Fibroblast of pulmonary artery (primary cell): ENCODE measurements at regions not wholly inside any gene's neighbourhood (a gene's known extent, or its start where the extent isn't known, plus 50 kb on each side); places are given as distances from the start of the nearest gene placed in this dataset.

Experiments used
- DNase-seq: peaks from one replicate; pipeline ENCODE4 v3.0.0-alpha.2; 2010; ENCODE audit warnings: low read depth
- H3K4me3 ChIP-seq: replicated peaks from 2 replicates; pipeline ENCODE4 v1.5.1; 2011; ENCODE audit warnings: low read depth, mild to moderate bottlenecking, control low read depth, low read length, moderate library complexity
- TF ChIP-seq, protein P1 (sequence below): IDR thresholded peaks from 2 replicates; pipeline ENCODE4 v1.5.1; 2011; ENCODE audit warnings: mild to moderate bottlenecking, control low read depth, low read length, inconsistent platforms; ENCODE audit errors: missing control alignments

DNA sequence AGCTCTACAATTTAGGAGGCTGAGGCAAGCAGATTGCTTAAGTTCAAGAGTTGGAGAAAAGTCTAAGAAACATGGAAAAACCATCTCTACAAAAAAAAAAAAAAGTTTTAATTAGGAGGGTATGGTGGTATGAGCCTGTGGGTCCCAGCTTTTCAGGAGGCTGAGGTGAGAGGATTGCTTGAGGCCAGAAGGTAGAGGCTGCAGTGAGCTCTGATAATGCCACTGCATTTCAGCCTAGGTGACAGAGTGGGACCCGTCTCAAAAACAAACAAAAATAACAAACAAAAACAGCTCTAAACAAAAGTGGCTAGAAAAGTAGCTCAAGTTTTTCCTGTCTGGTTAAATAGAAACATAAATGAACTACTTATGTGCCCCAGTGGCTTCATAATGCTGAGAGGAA is 2133.6 kb upstream of the DEFB115 start:
- TF ChIP-seq, protein P1, sequence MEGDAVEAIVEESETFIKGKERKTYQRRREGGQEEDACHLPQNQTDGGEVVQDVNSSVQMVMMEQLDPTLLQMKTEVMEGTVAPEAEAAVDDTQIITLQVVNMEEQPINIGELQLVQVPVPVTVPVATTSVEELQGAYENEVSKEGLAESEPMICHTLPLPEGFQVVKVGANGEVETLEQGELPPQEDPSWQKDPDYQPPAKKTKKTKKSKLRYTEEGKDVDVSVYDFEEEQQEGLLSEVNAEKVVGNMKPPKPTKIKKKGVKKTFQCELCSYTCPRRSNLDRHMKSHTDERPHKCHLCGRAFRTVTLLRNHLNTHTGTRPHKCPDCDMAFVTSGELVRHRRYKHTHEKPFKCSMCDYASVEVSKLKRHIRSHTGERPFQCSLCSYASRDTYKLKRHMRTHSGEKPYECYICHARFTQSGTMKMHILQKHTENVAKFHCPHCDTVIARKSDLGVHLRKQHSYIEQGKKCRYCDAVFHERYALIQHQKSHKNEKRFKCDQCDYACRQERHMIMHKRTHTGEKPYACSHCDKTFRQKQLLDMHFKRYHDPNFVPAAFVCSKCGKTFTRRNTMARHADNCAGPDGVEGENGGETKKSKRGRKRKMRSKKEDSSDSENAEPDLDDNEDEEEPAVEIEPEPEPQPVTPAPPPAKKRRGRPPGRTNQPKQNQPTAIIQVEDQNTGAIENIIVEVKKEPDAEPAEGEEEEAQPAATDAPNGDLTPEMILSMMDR = no peak
- no peak for DNase-seq
- no peak overlapping the region for H3K4me3 ChIP-seq
